Esophagus muscularis mucosa (tissue), 3 donors: ENCODE measurements at regions not wholly inside any gene's neighbourhood (a gene's known extent, or its start where the extent isn't known, plus 50 kb on each side); places are given as distances from the start of the nearest gene placed in this dataset.

Experiments
- CTCF ChIP-seq, 3 experiments: fragments of 200-600 bp in 2 of 3; fragments of 450-650 bp in 1 of 3; sonication (generic) in 2 of 3; IDR thresholded peaks; one replicate each; pipeline ENCODE4 v1.5.1; 2017 to 2019; ENCODE audit warnings: antibody characterized with exemption in 3 of 3, mild to moderate bottlenecking in 2 of 3, moderate library complexity in 1 of 3
- POLR2A ChIP-seq: fragments of 450-650 bp; IDR thresholded peaks from one replicate; pipeline ENCODE4 v1.6.1; 2017; ENCODE audit warnings: antibody characterized with exemption, moderate library complexity, mild to moderate bottlenecking, low read depth

- TF ChIP-seq CTCF (IDR thresholded peaks at IDR 0.05): no peak
- no peak for TF ChIP-seq POLR2A
These were observed 128.0 kb downstream of the SETD4 start for GRCh38 chr21:35932232-35932911.
